B cell (primary cell): ENCODE measurements at regions not wholly inside any gene's neighbourhood (a gene's known extent, or its start where the extent isn't known, plus 50 kb on each side); places are given as distances from the start of the nearest gene placed in this dataset.

Source experiments
- ATAC-seq: fragments of 200-7000 bp; cut with Tn5 transposase; one replicate; pipeline ENCODE4 v1.10.0; 2021; ENCODE audit warnings: low read depth, mild to moderate bottlenecking, moderate number of reproducible peaks, moderate library complexity
- CTCF ChIA-PET: fragments of 350-600 bp; sonication (Branson Sonifier 250); formaldehyde crosslinking; loops from one replicate; lab custom pipeline; 2021; ENCODE audit warnings: antibody characterized with exemption, inconsistent platforms; lab: Charles Lee
- POLR2A ChIA-PET: fragments of 350-600 bp; sonication (Branson Sonifier 250); formaldehyde crosslinking; loops from one replicate; lab custom pipeline; 2021; ENCODE audit warnings: antibody characterized with exemption; lab: Charles Lee
- DNase-seq: peaks from one replicate; pipeline ENCODE4 v3.0.0; 2013
- H2AFZ ChIP-seq: 2 replicates; pipeline ENCODE4 v1.6.1; 2012; ENCODE audit warnings: mild to moderate bottlenecking, low read depth, low read length; ENCODE audit not compliant: insufficient read depth, poor library complexity, severe bottlenecking
- H3K27ac ChIP-seq, 2 donors: 1 replicate in 1 of 2; 2 replicates in 1 of 2; pipeline ENCODE4 v1.5.1; 2012 to 2013; ENCODE audit warnings: low read length in 2 of 2, mild to moderate bottlenecking in 2 of 2, moderate library complexity in 1 of 2
- H3K27me3 ChIP-seq, 4 experiments: fragments of 200-600 bp in 1 of 4; sonication (generic) in 1 of 4; replicated peaks in 1 of 4; 1 replicate in 2 of 4; 2 replicates in 2 of 4; pipeline versions ENCODE4 v1.6.1 to v1.7.0; 2013 to 2016; ENCODE audit warnings: low read length in 3 of 4, mild to moderate bottlenecking in 2 of 4, mixed read lengths in 1 of 4, moderate library complexity in 1 of 4; ENCODE audit not compliant: insufficient read depth in 4 of 4, control insufficient read depth in 3 of 4; ENCODE audit errors: control extremely low read depth in 1 of 4
- H3K36me3 ChIP-seq, 2 experiments: replicated peaks in 1 of 2; 1 replicate in 1 of 2; 2 replicates in 1 of 2; pipeline versions ENCODE4 v1.6.1 to v1.7.1; 2013; ENCODE audit warnings: low read length in 1 of 2; ENCODE audit not compliant: insufficient read depth in 2 of 2, control insufficient read depth in 1 of 2; ENCODE audit errors: control extremely low read depth in 1 of 2, extremely low read depth in 1 of 2
- H3K4me1 ChIP-seq, 2 donors: fragments of 200-600 bp in 1 of 2; sonication (generic) in 1 of 2; 1 replicate in 1 of 2; 2 replicates in 1 of 2; pipeline versions ENCODE4 v1.5.1 to v1.6.1; 2013 to 2017; ENCODE audit warnings: low read length in 2 of 2; ENCODE audit not compliant: control insufficient read depth in 2 of 2, insufficient read depth in 2 of 2
- H3K4me2 ChIP-seq: replicated peaks from 2 replicates; pipeline ENCODE3; 2012; ENCODE audit warnings: mild to moderate bottlenecking, low read depth, low read length; ENCODE audit not compliant: poor library complexity, severe bottlenecking
- H3K4me3 ChIP-seq, 5 experiments: fragments of 200-600 bp in 1 of 5; sonication (generic) in 1 of 5; 1 replicate in 3 of 5; 2 replicates in 2 of 5; pipeline versions ENCODE4 v1.5.1 to v1.7.0; 2011 to 2016; ENCODE audit warnings: low read length in 4 of 5, mild to moderate bottlenecking in 4 of 5, low read depth in 2 of 5, control low read depth in 1 of 5, moderate library complexity in 1 of 5; ENCODE audit not compliant: insufficient read depth in 1 of 5; ENCODE audit errors: control extremely low read depth in 1 of 5, extremely low read depth in 1 of 5
- H3K79me2 ChIP-seq: fragments of 200-600 bp; sonication (generic); one replicate; pipeline ENCODE4 v1.6.0; 2016; ENCODE audit warnings: low read length; ENCODE audit not compliant: control insufficient read depth, insufficient read depth
- H3K9ac ChIP-seq: fragments of 200-600 bp; sonication (generic); 2 replicates; pipeline ENCODE4 v1.6.1; 2017; ENCODE audit warnings: mild to moderate bottlenecking, low read length, moderate library complexity
- H3K9me3 ChIP-seq, 3 donors: one replicate each; pipeline versions ENCODE4 v1.6.1 to v1.7.1; 2013; ENCODE audit warnings: low read length in 2 of 3; ENCODE audit not compliant: control insufficient read depth in 2 of 3, insufficient read depth in 1 of 3; ENCODE audit errors: control extremely low read depth in 1 of 3
- H4K20me1 ChIP-seq: 2 replicates; pipeline ENCODE4 v1.6.0; 2012; ENCODE audit warnings: mild to moderate bottlenecking, low read length; ENCODE audit not compliant: insufficient read depth, control insufficient read depth, poor library complexity, severe bottlenecking
- H3K27ac Mint-ChIP-seq: one replicate; pipeline ENCODE4 v1.8.0; 2021; ENCODE audit warnings: mixed read lengths
- H3K27me3 Mint-ChIP-seq: one replicate; pipeline ENCODE4 v1.8.0; 2021; ENCODE audit warnings: mixed read lengths
- H3K4me1 Mint-ChIP-seq: one replicate; pipeline ENCODE4 v1.8.0; 2021; ENCODE audit warnings: mixed read lengths
- H3K4me3 Mint-ChIP-seq: one replicate; pipeline ENCODE4 v1.8.0; 2021; ENCODE audit warnings: mixed read lengths
- H3K9me3 Mint-ChIP-seq: one replicate; pipeline ENCODE4 v1.8.0; 2022; ENCODE audit warnings: mixed read lengths; ENCODE audit not compliant: insufficient read depth
- EZH2 ChIP-seq: IDR thresholded peaks from 2 replicates; pipeline ENCODE4 v1.6.1; 2012; ENCODE audit warnings: borderline replicate concordance, low read depth, mild to moderate bottlenecking, moderate library complexity, low read length; ENCODE audit not compliant: insufficient read depth, poor library complexity, severe bottlenecking
- WGBS: methylation state at CpG from one replicate; pipeline ENCODE4 v1.1.5; 2013; ENCODE audit warnings: missing lambda C conversion rate; ENCODE audit not compliant: insufficient coverage; 5-methylcytosine and 5-hydroxymethylcytosine counted together
- intact Hi-C: fragments of 100-400 bp; cut with micrococcal nuclease; formaldehyde crosslinking; loops from one replicate; pipeline ENCODE4 v1.10.0; 2022
- TF ChIP-seq, protein P1 (sequence below): fragments of 200-600 bp; IDR thresholded peaks from one replicate; pipeline ENCODE4 v1.8.0; 2022; ENCODE audit warnings: antibody characterized with exemption, mild to moderate bottlenecking

DNA sequence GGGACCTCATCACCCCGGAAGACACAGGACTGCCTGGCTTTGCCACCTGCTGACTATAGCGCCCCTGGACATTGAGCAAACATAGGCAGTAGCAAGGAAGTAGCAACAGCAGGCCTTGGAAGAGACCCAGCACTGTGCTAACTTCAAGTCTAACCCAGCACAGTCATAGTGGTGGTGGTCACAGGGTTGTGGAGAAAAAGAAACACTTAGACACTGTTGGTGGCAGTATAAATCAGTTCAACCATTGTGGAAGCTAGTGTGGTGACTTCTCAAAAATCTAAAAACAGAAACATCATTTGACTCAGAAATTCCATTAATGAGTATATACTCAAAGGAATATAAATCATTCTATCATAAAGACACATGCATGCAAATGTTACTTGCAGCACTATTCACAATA, 874.0 kb upstream of the EPHA5 start:
- POLR2A ChIA-PET, result no interaction called here
- H3K4me1 ChIP-seq, result no peaks in the 10 kb centered on the region
- H3K27me3 Mint-ChIP-seq, result no peaks in the 10 kb centered on the region
- no peak overlapping the region for H3K4me3 ChIP-seq
- no peak overlapping the region for H3K4me3 Mint-ChIP-seq
- H3K36me3 ChIP-seq, result no peaks in the 10 kb centered on the region
- H3K4me1 Mint-ChIP-seq, result no peaks in the 10 kb centered on the region
- no peak overlapping the region for H3K9ac ChIP-seq
- TF ChIP-seq, protein P1, sequence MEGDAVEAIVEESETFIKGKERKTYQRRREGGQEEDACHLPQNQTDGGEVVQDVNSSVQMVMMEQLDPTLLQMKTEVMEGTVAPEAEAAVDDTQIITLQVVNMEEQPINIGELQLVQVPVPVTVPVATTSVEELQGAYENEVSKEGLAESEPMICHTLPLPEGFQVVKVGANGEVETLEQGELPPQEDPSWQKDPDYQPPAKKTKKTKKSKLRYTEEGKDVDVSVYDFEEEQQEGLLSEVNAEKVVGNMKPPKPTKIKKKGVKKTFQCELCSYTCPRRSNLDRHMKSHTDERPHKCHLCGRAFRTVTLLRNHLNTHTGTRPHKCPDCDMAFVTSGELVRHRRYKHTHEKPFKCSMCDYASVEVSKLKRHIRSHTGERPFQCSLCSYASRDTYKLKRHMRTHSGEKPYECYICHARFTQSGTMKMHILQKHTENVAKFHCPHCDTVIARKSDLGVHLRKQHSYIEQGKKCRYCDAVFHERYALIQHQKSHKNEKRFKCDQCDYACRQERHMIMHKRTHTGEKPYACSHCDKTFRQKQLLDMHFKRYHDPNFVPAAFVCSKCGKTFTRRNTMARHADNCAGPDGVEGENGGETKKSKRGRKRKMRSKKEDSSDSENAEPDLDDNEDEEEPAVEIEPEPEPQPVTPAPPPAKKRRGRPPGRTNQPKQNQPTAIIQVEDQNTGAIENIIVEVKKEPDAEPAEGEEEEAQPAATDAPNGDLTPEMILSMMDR, result no peak
- TF ChIP-seq EZH2, result no peak
- CTCF ChIA-PET, result no interaction called here
- H3K9me3 Mint-ChIP-seq, result no peaks in the 10 kb centered on the region
- no peaks in the 10 kb centered on the region for H3K79me2 ChIP-seq
- H3K27me3 ChIP-seq, result no peaks in the 10 kb centered on the region
- H4K20me1 ChIP-seq, result no peaks in the 10 kb centered on the region
- H3K9me3 ChIP-seq, result peaks cover 0 to 7% (median 0%) of the 10 kb centered on the region in 3 donors
- ATAC-seq (no peak), DNase-seq (no peak)
- intact Hi-C loops, result no loop called here
- no peak overlapping the region for H2AFZ ChIP-seq
- 100% methylated on average over 2 of the region's 2 CpGs for WGBS
- no peak overlapping the region for H3K4me2 ChIP-seq
- no peak overlapping the region for H3K27ac ChIP-seq
- no peak overlapping the region for H3K27ac Mint-ChIP-seq

DNA sequence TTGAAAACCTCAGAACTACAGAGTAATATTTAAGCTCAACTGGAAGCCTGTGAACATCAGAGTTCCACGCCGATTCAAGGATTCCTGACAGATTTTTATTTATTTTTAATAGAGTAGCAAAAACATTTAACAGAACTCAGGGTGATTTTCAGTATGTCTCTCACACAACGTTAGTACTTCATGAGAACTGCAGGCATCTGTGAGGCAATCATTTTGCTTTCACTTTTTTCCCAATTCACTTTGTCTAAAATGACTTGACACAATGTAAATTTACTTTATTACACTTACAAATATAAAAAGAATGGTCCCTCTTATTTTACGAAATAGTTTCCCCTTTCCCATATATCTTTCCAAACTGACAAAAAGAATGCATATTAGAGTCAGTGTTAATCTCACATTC, 869.5 kb upstream of the EPHA5 start:
- H3K4me3 Mint-ChIP-seq, result no peak overlapping the region
- POLR2A ChIA-PET, result no interaction called here
- Histone ChIP-seq H2AFZ (no peak overlapping the region), H3K79me2 (no peaks in the 10 kb centered on the region), H3K9me3 (peaks cover 0 to 7% (median 0%) of the 10 kb centered on the region in 3 donors), H3K27me3 (no peaks in the 10 kb centered on the region), H3K4me2 (no peak overlapping the region), H3K27ac (no peak overlapping the region), H4K20me1 (no peaks in the 10 kb centered on the region), H3K4me1 (no peaks in the 10 kb centered on the region), H3K9ac (no peak overlapping the region), H3K4me3 (no peak overlapping the region), H3K36me3 (no peaks in the 10 kb centered on the region)
- no peaks in the 10 kb centered on the region for H3K9me3 Mint-ChIP-seq
- intact Hi-C loops, result no loop called here
- CTCF ChIA-PET, result no interaction called here
- H3K27ac Mint-ChIP-seq, result no peak overlapping the region
- ATAC-seq, result no peak
- no peak for TF ChIP-seq EZH2
- TF ChIP-seq, protein P1, result no peak
- no CpG with 5 or more reads among the region's 4 CpGs for WGBS
- H3K27me3 Mint-ChIP-seq, result no peaks in the 10 kb centered on the region
- no peaks in the 10 kb centered on the region for H3K4me1 Mint-ChIP-seq
- DNase-seq, result no peak
